ENCODE measurements at regions not wholly inside any gene's neighbourhood (a gene's known extent, or its start where the extent isn't known, plus 50 kb on each side); places are given as distances from the start of the nearest gene placed in this dataset.

DNA sequence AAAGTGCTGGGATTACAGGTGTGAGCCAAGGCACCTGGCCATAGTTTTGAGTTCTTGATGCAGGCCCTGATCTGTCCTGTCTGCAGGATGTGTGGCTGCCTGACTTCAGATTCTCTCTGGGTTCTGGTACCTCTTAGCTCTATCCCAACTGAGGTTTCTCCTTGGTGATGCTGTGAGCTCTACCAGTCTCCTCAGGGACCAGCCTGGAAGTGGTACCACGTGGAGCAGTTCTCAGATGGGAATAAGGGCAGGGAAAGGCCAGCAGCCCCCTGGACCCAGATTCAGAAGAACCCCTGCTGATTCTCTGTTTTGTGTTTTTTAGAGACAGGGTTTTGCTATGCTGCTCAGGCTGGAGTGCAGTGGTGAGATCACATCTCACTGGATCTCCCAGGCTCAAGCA, 85.0 kb upstream of the HELT start:
- TF ChIP-seq POLR2AphosphoS5 (IDR thresholded peaks at IDR 0.05; ENCODE audit: low read depth, low read length) (no peak), SIN3A (IDR thresholded peaks at IDR 0.05; ENCODE audit: borderline replicate concordance, insufficient read depth, low read length) (no peak), TAF1 (IDR thresholded peaks at IDR 0.05; ENCODE audit: borderline replicate concordance, insufficient read depth, low read length) (no peak), FOXP2 (optimal IDR thresholded peaks at IDR 0.05; ENCODE audit: borderline replicate concordance, extremely low read depth, extremely low read length, insufficient read depth) (no peak)
- TF ChIP-seq, protein P1, sequence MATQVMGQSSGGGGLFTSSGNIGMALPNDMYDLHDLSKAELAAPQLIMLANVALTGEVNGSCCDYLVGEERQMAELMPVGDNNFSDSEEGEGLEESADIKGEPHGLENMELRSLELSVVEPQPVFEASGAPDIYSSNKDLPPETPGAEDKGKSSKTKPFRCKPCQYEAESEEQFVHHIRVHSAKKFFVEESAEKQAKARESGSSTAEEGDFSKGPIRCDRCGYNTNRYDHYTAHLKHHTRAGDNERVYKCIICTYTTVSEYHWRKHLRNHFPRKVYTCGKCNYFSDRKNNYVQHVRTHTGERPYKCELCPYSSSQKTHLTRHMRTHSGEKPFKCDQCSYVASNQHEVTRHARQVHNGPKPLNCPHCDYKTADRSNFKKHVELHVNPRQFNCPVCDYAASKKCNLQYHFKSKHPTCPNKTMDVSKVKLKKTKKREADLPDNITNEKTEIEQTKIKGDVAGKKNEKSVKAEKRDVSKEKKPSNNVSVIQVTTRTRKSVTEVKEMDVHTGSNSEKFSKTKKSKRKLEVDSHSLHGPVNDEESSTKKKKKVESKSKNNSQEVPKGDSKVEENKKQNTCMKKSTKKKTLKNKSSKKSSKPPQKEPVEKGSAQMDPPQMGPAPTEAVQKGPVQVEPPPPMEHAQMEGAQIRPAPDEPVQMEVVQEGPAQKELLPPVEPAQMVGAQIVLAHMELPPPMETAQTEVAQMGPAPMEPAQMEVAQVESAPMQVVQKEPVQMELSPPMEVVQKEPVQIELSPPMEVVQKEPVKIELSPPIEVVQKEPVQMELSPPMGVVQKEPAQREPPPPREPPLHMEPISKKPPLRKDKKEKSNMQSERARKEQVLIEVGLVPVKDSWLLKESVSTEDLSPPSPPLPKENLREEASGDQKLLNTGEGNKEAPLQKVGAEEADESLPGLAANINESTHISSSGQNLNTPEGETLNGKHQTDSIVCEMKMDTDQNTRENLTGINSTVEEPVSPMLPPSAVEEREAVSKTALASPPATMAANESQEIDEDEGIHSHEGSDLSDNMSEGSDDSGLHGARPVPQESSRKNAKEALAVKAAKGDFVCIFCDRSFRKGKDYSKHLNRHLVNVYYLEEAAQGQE (IDR thresholded peaks at IDR 0.05; ENCODE audit: insufficient read depth in 1 of 2, low read depth in 2 of 2, low read length in 2 of 2) = no peak
